ENCODE measurements at regions not wholly inside any gene's neighbourhood (a gene's known extent, or its start where the extent isn't known, plus 50 kb on each side); places are given as distances from the start of the nearest gene placed in this dataset.

DNA sequence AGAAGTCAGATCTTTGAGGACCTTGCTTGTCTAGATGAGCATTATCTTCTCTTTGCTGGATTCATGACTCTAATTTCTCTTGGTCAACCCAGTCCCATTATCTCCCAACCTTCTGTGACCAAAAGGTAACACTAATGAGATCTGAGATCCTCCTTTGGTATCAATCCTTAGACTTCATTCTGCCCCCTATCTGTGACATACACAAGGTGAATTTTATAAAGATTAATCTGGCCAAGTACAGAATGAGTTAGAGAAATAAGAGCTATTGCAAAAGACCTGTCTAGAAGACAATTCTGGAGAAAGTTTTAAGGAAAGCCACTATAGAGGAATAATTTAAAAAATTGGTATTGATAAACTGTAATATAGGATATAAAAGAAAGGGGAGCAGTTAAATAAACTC lies 113.8 kb upstream of the KCNMB2 start:
- TF ChIP-seq EZH2 (IDR thresholded peaks at IDR 0.05; ENCODE audit: borderline replicate concordance, low read length) = no peak
- TF ChIP-seq CTCF (conservative IDR thresholded peaks at IDR 0.05 in 1 of 2, IDR thresholded peaks at IDR 0.05 in 1 of 2; ENCODE audit: extremely low read depth in 1 of 2, insufficient read depth in 1 of 2, low read depth in 1 of 2, low read length in 2 of 2) = no peak

Data from mammary epithelial cell (primary cell).